Nephron progenitor cell (in vitro differentiated cells): ENCODE measurements at regions not wholly inside any gene's neighbourhood (a gene's known extent, or its start where the extent isn't known, plus 50 kb on each side); places are given as distances from the start of the nearest gene placed in this dataset.

ENCODE experiments used
- DNase-seq: peaks from one replicate; pipeline ENCODE4 v3.0.0; 2021
- H3K27ac Mint-ChIP-seq: 2 replicates; pipeline ENCODE4 v1.8.0; 2021; ENCODE audit warnings: mild to moderate bottlenecking, moderate library complexity, mixed read lengths
- H3K27me3 Mint-ChIP-seq: 2 replicates; pipeline ENCODE4 v1.8.0; 2021; ENCODE audit warnings: mild to moderate bottlenecking, low read depth, mixed read lengths; ENCODE audit not compliant: poor library complexity
- H3K36me3 Mint-ChIP-seq: 2 replicates; pipeline ENCODE4 v1.8.0; 2021; ENCODE audit warnings: low read depth, mixed read lengths
- H3K4me1 Mint-ChIP-seq: 2 replicates; pipeline ENCODE4 v1.8.0; 2021; ENCODE audit warnings: mixed read lengths
- H3K4me3 Mint-ChIP-seq: 2 replicates; pipeline ENCODE4 v1.8.0; 2021; ENCODE audit warnings: mild to moderate bottlenecking, moderate library complexity, mixed read lengths
- H3K9me3 Mint-ChIP-seq: 2 replicates; pipeline ENCODE4 v1.8.0; 2021; ENCODE audit warnings: mild to moderate bottlenecking, moderate library complexity, mixed read lengths
- CTCF ChIP-seq: fragments of 200-600 bp; sonication (generic); IDR thresholded peaks from 2 replicates; pipeline ENCODE4 v1.5.0; 2021; ENCODE audit warnings: antibody characterized with exemption

GRCh38 chr5:166091931-166092330 lies 2199.5 kb upstream of the WWC1 start:
- Mint-ChIP-seq H3K4me1 (peaks cover 9% of the 10 kb centered on the region), H3K9me3 (peaks cover 9% of the 10 kb centered on the region), H3K27ac (no peak overlapping the region), H3K27me3 (no peaks in the 10 kb centered on the region), H3K4me3 (no peak overlapping the region), H3K36me3 (no peaks in the 10 kb centered on the region)
- no peak for DNase-seq
- no peak for TF ChIP-seq CTCF

- H3K4me1 Mint-ChIP-seq: no peaks in the 10 kb centered on the region
Observed at GRCh38 chr5:166093312-166093711, 2198.1 kb upstream of the WWC1 start.

GRCh38 chr5:166102947-166103346 lies 2188.5 kb upstream of the WWC1 start:
- DNase-seq: no peak
- Mint-ChIP-seq H3K27ac (no peak overlapping the region), H3K27me3 (no peaks in the 10 kb centered on the region), H3K4me1 (no peaks in the 10 kb centered on the region), H3K9me3 (peaks cover 19% of the 10 kb centered on the region), H3K36me3 (no peaks in the 10 kb centered on the region), H3K4me3 (no peak overlapping the region)
- TF ChIP-seq CTCF: no peak

More at GRCh38 chr5:166093312-166093711, 2198.1 kb upstream of the WWC1 start:
- Mint-ChIP-seq H3K4me3 (no peak overlapping the region), H3K27ac (no peak overlapping the region), H3K9me3 (peaks cover 9% of the 10 kb centered on the region), H3K27me3 (no peaks in the 10 kb centered on the region), H3K36me3 (no peaks in the 10 kb centered on the region)
- no peak for DNase-seq
- TF ChIP-seq CTCF: no peak

GRCh38 chr5:166111021-166111420 lies 2180.4 kb upstream of the WWC1 start:
- no peak overlapping the region for H3K27ac Mint-ChIP-seq
- H3K27me3 Mint-ChIP-seq: no peaks in the 10 kb centered on the region
- H3K4me1 Mint-ChIP-seq: no peaks in the 10 kb centered on the region

GRCh38 chr5:166117072-166118066 lies 2174.1 kb upstream of the WWC1 start:
- no peaks in the 10 kb centered on the region for H3K36me3 Mint-ChIP-seq
- no peaks in the 10 kb centered on the region for H3K27me3 Mint-ChIP-seq
- no peak overlapping the region for H3K27ac Mint-ChIP-seq
- no peak for TF ChIP-seq CTCF
- no peak for DNase-seq
- no peaks in the 10 kb centered on the region for H3K4me1 Mint-ChIP-seq
- H3K9me3 Mint-ChIP-seq: no peaks in the 10 kb centered on the region
- no peak overlapping the region for H3K4me3 Mint-ChIP-seq

More at GRCh38 chr5:166111021-166111420, 2180.4 kb upstream of the WWC1 start:
- Mint-ChIP-seq H3K4me3 (no peak overlapping the region), H3K36me3 (no peaks in the 10 kb centered on the region), H3K9me3 (no peaks in the 10 kb centered on the region)
- DNase-seq: no peak
- TF ChIP-seq CTCF: no peak
